Thyroid gland (tissue), 4 donors: ENCODE measurements at regions not wholly inside any gene's neighbourhood (a gene's known extent, or its start where the extent isn't known, plus 50 kb on each side); places are given as distances from the start of the nearest gene placed in this dataset.

Experiments
- CTCF ChIP-seq, 6 experiments: fragments of 200-600 bp in 3 of 6; fragments of 450-650 bp in 3 of 6; sonication (generic) in 3 of 6; IDR thresholded peaks; one replicate each; pipeline ENCODE4 v1.5.1; 2016 to 2019; ENCODE audit warnings: antibody characterized with exemption in 6 of 6, mild to moderate bottlenecking in 2 of 6, inconsistent platforms in 1 of 6, moderate library complexity in 1 of 6
- POLR2A ChIP-seq, 2 donors: fragments of 450-650 bp; IDR thresholded peaks; one replicate each; pipeline ENCODE4 v1.6.1; 2017; ENCODE audit warnings: antibody characterized with exemption in 2 of 2, mild to moderate bottlenecking in 2 of 2, moderate library complexity in 1 of 2

DNA sequence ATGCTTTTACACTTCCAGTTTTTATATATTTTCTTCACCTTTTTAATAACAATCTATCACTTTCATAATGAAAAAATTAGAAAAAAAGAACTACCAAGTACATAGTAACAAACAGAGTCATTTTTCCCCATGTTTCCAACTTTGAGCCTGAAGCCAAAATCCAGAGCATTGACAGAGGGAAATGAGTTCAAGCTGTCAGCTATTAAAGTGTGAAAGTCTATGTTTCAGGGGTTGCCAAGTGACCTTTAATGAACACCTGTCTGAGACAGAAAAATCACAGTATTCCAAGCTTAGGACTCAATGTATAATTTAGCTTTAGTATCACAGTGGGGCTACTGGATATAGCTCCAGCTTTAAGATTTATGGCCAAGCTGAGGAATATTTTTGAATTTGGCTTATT lies 128.3 kb upstream of the GADL1 start:
- TF ChIP-seq CTCF (IDR thresholded peaks at IDR 0.05) (no peak), POLR2A (IDR thresholded peaks at IDR 0.05) (no peak)
